22Rv1 (cell line): ENCODE measurements at regions not wholly inside any gene's neighbourhood (a gene's known extent, or its start where the extent isn't known, plus 50 kb on each side); places are given as distances from the start of the nearest gene placed in this dataset.

Source experiments
- ZFX ChIP-seq: fragments of 450-650 bp; IDR thresholded peaks from 2 replicates; pipeline ENCODE4 v1.6.1; 2017; ENCODE audit warnings: antibody characterized with exemption, borderline replicate concordance
- TF ChIP-seq, protein P1 (sequence below): fragments of 450-650 bp; IDR thresholded peaks from 2 replicates; pipeline ENCODE4 v1.5.1; 2017; ENCODE audit warnings: mild to moderate bottlenecking

DNA sequence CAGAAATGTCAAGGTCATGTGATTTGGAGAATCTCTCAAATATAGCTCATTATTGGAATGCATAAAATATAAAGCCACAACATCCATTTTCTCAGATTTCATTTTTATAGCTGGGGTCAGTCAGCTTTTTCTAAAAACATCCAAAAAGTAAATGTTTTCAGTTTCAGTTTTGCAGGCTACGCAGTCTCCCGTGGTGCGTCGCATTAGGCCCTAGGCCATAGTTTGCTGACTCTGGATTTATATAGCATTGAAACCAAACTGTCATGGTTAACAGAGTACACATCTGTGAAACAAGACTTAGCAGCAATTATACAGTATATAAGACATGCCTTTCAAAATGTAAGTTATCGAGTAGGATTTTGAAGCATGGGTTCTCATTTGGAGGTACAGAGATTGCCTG is 140.0 kb downstream of the IRS2 start:
- TF ChIP-seq, protein P1, sequence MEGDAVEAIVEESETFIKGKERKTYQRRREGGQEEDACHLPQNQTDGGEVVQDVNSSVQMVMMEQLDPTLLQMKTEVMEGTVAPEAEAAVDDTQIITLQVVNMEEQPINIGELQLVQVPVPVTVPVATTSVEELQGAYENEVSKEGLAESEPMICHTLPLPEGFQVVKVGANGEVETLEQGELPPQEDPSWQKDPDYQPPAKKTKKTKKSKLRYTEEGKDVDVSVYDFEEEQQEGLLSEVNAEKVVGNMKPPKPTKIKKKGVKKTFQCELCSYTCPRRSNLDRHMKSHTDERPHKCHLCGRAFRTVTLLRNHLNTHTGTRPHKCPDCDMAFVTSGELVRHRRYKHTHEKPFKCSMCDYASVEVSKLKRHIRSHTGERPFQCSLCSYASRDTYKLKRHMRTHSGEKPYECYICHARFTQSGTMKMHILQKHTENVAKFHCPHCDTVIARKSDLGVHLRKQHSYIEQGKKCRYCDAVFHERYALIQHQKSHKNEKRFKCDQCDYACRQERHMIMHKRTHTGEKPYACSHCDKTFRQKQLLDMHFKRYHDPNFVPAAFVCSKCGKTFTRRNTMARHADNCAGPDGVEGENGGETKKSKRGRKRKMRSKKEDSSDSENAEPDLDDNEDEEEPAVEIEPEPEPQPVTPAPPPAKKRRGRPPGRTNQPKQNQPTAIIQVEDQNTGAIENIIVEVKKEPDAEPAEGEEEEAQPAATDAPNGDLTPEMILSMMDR, result no peak
- TF ChIP-seq ZFX, result no peak
